ENCODE measurements at regions not wholly inside any gene's neighbourhood (a gene's known extent, or its start where the extent isn't known, plus 50 kb on each side); places are given as distances from the start of the nearest gene placed in this dataset.

DNA sequence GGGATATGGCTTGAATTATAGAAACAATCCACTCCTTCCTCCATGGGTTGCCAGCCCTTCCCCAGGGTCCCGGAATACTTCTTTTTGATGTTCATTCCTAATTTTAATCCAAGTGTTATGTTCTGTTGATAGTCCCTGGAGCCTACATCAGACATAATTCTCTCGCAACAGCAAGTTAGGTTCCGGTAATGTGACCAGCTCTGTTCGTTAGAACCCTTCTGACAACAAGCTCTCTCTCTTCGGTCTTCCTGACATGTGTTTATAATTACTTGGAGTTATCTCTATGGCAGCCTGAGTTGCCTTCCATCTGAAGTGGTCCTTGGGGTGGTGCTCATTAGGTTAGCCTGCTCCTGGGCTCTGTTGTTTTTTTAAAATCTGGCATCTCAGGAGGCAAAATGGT, 506.9 kb upstream of the JARID2 start:
- Histone ChIP-seq H2BK120ac (ENCODE audit: low read depth, low read length, poor library complexity, severe bottlenecking) (no peak overlapping the region), H3K4me2 (ENCODE audit: insufficient read depth, insufficient read length, low read length) (no peak overlapping the region), H3K23ac (ENCODE audit: insufficient read length, low read depth, low read length) (no peak overlapping the region), H3T11ph (ENCODE audit: low read length) (no peak overlapping the region), H3K9me3 (ENCODE audit: control insufficient read depth, low read depth, low read length) (no peaks in the 10 kb centered on the region), H3K9ac (ENCODE audit: extremely low read depth, insufficient read length, low read length) (no peak overlapping the region), H2BK5ac (ENCODE audit: insufficient read length, low read length) (no peak overlapping the region), H2AK5ac (ENCODE audit: insufficient read length, low read length) (no peak overlapping the region), H3K27me3 (ENCODE audit: insufficient read depth, low read length) (no peaks in the 10 kb centered on the region), H3K4ac (ENCODE audit: low read depth, low read length) (no peak overlapping the region), H4K5ac (ENCODE audit: insufficient read length, low read depth, low read length) (no peak overlapping the region), H4K20me1 (ENCODE audit: control insufficient read depth, insufficient read depth, insufficient read length) (no peaks in the 10 kb centered on the region), H3K79me2 (ENCODE audit: insufficient read depth, low read length) (no peaks in the 10 kb centered on the region), H4K8ac (replicated peaks; ENCODE audit: insufficient read length, low read depth, low read length) (no peak overlapping the region), H3K56ac (ENCODE audit: insufficient read length, low read depth, low read length) (no peak overlapping the region), H2BK12ac (ENCODE audit: insufficient read length, low read depth, low read length) (no peak overlapping the region), H3K14ac (ENCODE audit: insufficient read depth, low read length) (no peak overlapping the region), H3K79me1 (ENCODE audit: insufficient read depth, low read depth, low read length, poor library complexity, severe bottlenecking) (no peaks in the 10 kb centered on the region), H2BK15ac (ENCODE audit: low read depth, low read length) (no peak overlapping the region), H2BK20ac (ENCODE audit: low read depth, low read length, poor library complexity, severe bottlenecking) (no peak overlapping the region), H3K4me1 (ENCODE audit: insufficient read depth, low read length) (no peaks in the 10 kb centered on the region), H4K91ac (ENCODE audit: insufficient read length, low read depth, low read length) (no peak overlapping the region), H3K18ac (ENCODE audit: insufficient read length, low read depth, low read length) (no peak overlapping the region), H2AFZ (ENCODE audit: low read length) (no peak overlapping the region), H3K27ac (ENCODE audit: insufficient read length, low read depth, low read length) (no peak overlapping the region), H3K23me2 (ENCODE audit: insufficient read length, low read depth, low read length, poor library complexity, severe bottlenecking) (no peaks in the 10 kb centered on the region)
- H3K27ac Mint-ChIP-seq, result no peak overlapping the region
- H3K36me3 Mint-ChIP-seq (ENCODE audit: insufficient read depth in 1 of 3, low read depth in 3 of 3), result peaks cover 0 to 5% (median 3%) of the 10 kb centered on the region in 3 experiments; a peak in 4 of 7 replicates
- no peak for DNase-seq
- H3K9me3 Mint-ChIP-seq, result no peaks in the 10 kb centered on the region; a peak in 1 of 5 replicates
- TF ChIP-seq, protein P1, sequence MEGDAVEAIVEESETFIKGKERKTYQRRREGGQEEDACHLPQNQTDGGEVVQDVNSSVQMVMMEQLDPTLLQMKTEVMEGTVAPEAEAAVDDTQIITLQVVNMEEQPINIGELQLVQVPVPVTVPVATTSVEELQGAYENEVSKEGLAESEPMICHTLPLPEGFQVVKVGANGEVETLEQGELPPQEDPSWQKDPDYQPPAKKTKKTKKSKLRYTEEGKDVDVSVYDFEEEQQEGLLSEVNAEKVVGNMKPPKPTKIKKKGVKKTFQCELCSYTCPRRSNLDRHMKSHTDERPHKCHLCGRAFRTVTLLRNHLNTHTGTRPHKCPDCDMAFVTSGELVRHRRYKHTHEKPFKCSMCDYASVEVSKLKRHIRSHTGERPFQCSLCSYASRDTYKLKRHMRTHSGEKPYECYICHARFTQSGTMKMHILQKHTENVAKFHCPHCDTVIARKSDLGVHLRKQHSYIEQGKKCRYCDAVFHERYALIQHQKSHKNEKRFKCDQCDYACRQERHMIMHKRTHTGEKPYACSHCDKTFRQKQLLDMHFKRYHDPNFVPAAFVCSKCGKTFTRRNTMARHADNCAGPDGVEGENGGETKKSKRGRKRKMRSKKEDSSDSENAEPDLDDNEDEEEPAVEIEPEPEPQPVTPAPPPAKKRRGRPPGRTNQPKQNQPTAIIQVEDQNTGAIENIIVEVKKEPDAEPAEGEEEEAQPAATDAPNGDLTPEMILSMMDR (conservative IDR thresholded peaks at IDR 0.05), result no peak
- peaks cover 16% of the 10 kb centered on the region for H3K27me3 Mint-ChIP-seq (ENCODE audit: low read depth)
- H3K4me3 Mint-ChIP-seq, result no peak overlapping the region
- no CpG with 5 or more reads among the region's 5 CpGs for WGBS (ENCODE audit: extremely low coverage, insufficient read length, low lambda C conversion rate)
- peaks cover 5 to 13% of the 10 kb centered on the region in 2 experiments for H3K4me1 Mint-ChIP-seq
